Loucy (cell line): ENCODE measurements at regions not wholly inside any gene's neighbourhood (a gene's known extent, or its start where the extent isn't known, plus 50 kb on each side); places are given as distances from the start of the nearest gene placed in this dataset.
A peak's percentile ranks its signal among the peaks of the same experiment; 100 is the strongest.

Experiments used
- H2AFZ ChIP-seq: fragments of 200-600 bp; sonication (generic); 2 replicates; pipeline ENCODE4 v1.6.0; 2016; ENCODE audit warnings: antibody characterized with exemption, mild to moderate bottlenecking, low read length, moderate library complexity
- H3F3A ChIP-seq: fragments of 200-600 bp; 2 replicates; pipeline ENCODE4 v1.6.0; 2016; ENCODE audit warnings: antibody characterized with exemption, low read depth, mild to moderate bottlenecking
- H3K27me3 ChIP-seq: fragments of 200-600 bp; sonication (generic); 2 replicates; pipeline ENCODE4 v1.6.1; 2014; ENCODE audit warnings: low read length, mild to moderate bottlenecking; ENCODE audit not compliant: insufficient read depth, poor library complexity, severe bottlenecking
- H3K36me3 ChIP-seq: fragments of 200-600 bp; sonication (generic); 2 replicates; pipeline ENCODE4 v1.6.1; 2016; ENCODE audit warnings: low read length; ENCODE audit not compliant: insufficient read depth
- H3K4me1 ChIP-seq: fragments of 200-600 bp; sonication (generic); 2 replicates; pipeline ENCODE4 v1.5.1; 2014; ENCODE audit warnings: low read length, mild to moderate bottlenecking; ENCODE audit not compliant: insufficient read depth, poor library complexity, severe bottlenecking
- H3K4me2 ChIP-seq: fragments of 200-600 bp; sonication (generic); 2 replicates; pipeline ENCODE4 v1.6.0; 2014; ENCODE audit warnings: antibody characterized with exemption, low read length, low read depth, mild to moderate bottlenecking; ENCODE audit not compliant: poor library complexity, severe bottlenecking
- H3K4me3 ChIP-seq: fragments of 200-600 bp; sonication (generic); 2 replicates; pipeline ENCODE4 v1.5.1; 2014; ENCODE audit warnings: low read length, mild to moderate bottlenecking, mixed read lengths; ENCODE audit not compliant: poor library complexity, severe bottlenecking
- H3K79me2 ChIP-seq: fragments of 200-600 bp; sonication (generic); 2 replicates; pipeline ENCODE4 v1.6.1; 2014; ENCODE audit warnings: low read length; ENCODE audit not compliant: insufficient read depth
- H3K9ac ChIP-seq: fragments of 200-600 bp; sonication (generic); 2 replicates; pipeline ENCODE4 v1.6.0; 2014; ENCODE audit warnings: mild to moderate bottlenecking, low read depth, low read length, moderate library complexity; ENCODE audit not compliant: poor library complexity, severe bottlenecking
- H3K9me2 ChIP-seq: fragments of 200-600 bp; sonication (generic); replicated peaks from 2 replicates; pipeline ENCODE4 v1.6.1; 2016; ENCODE audit warnings: low read depth, low read length, mixed read lengths
- H3K9me3 ChIP-seq: fragments of 200-600 bp; sonication (generic); 2 replicates; pipeline ENCODE4 v1.6.1; 2014; ENCODE audit warnings: mild to moderate bottlenecking, antibody characterized with exemption, low read length, low read depth; ENCODE audit not compliant: insufficient read depth
- H4K20me1 ChIP-seq: fragments of 200-600 bp; sonication (generic); 2 replicates; pipeline ENCODE4 v1.6.0; 2014; ENCODE audit warnings: antibody characterized with exemption, low read length, mild to moderate bottlenecking; ENCODE audit not compliant: insufficient read depth, poor library complexity, severe bottlenecking
- EZH2phosphoT487 ChIP-seq: fragments of 200-600 bp; IDR thresholded peaks from 2 replicates; pipeline ENCODE4 v1.6.1; 2018; ENCODE audit warnings: antibody characterized with exemption, mild to moderate bottlenecking, moderate library complexity, borderline replicate concordance
- TF ChIP-seq, protein P1 (sequence below): fragments of 200-600 bp; sonication (generic); conservative IDR thresholded peaks from 2 replicates; pipeline ENCODE4 v1.5.1; 2014; ENCODE audit warnings: mild to moderate bottlenecking, antibody characterized with exemption, low read length

DNA sequence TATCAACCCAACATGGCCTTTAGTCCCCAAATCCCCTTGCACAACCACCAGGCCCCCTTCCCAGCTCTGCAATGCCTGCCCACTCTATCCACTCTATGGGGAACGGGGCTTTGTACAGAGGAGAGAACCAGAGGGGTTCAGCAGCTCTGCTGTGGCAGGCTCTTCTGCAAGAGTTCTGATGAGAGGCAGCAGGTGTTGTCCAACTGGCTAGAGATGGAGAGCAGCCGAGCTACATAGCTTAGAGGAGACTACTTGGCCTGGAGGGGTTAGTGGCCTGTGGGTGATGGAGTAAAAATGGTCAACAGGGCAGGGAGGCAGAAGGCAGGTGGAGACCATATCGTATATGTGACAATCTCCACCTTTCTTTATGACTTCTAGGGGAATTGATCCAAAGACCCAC is 103.0 kb downstream of the QPCT start:
- TF ChIP-seq, protein P1, sequence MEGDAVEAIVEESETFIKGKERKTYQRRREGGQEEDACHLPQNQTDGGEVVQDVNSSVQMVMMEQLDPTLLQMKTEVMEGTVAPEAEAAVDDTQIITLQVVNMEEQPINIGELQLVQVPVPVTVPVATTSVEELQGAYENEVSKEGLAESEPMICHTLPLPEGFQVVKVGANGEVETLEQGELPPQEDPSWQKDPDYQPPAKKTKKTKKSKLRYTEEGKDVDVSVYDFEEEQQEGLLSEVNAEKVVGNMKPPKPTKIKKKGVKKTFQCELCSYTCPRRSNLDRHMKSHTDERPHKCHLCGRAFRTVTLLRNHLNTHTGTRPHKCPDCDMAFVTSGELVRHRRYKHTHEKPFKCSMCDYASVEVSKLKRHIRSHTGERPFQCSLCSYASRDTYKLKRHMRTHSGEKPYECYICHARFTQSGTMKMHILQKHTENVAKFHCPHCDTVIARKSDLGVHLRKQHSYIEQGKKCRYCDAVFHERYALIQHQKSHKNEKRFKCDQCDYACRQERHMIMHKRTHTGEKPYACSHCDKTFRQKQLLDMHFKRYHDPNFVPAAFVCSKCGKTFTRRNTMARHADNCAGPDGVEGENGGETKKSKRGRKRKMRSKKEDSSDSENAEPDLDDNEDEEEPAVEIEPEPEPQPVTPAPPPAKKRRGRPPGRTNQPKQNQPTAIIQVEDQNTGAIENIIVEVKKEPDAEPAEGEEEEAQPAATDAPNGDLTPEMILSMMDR: no peak

DNA sequence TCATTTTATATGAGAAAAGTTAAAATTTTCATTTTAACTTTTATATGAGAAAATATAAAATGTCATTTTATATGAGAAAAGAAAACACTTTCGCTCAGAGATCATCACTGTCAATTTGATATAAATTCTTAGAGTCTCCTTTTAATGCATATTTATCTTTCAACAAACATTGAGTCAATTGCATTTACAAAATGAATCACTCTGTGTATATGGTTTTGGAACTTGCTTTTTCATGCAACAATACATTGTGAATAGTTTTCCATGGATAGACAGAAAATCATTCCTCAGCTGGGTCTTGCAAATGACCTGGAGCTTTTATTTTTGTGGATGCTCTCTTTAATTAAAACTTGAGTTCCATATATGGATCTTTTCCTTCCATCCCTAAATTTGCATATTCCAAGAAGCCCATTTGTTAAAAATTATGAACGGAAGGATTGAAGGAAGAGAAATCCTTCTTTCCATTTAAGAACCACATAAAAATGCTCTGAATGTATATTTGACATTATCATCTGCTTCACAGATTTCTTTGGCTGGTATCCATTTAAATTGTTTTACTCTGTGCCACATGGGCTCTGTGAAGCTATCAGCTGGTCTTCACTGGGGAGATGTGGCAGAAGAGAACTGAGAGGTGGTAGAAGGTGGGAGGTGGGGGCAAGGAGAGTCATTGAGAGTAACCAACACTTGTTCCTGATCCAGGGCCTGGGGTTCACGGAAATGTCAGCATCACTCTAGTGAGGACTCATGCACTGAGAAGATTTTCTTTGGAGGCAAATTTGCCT is 104.1 kb downstream of the QPCT start:
- no peaks in the 10 kb centered on the region for H3K36me3 ChIP-seq
- 0 out of 2 replicates have a peak overlapping the region, but pooled peaks have one; percentile 38 for H2AFZ ChIP-seq
- no peaks in the 10 kb centered on the region for H3K9me3 ChIP-seq
- no peak overlapping the region for H3K4me3 ChIP-seq
- no peaks in the 10 kb centered on the region for H4K20me1 ChIP-seq
- TF ChIP-seq, protein P1: no peak
- TF ChIP-seq EZH2phosphoT487: no peak
- peaks cover 30% of the 10 kb centered on the region for H3K4me1 ChIP-seq
- no peaks in the 10 kb centered on the region for H3K27me3 ChIP-seq
- H3K9me2 ChIP-seq: no peaks in the 10 kb centered on the region
- no peaks in the 10 kb centered on the region for H3F3A ChIP-seq
- no peaks in the 10 kb centered on the region for H3K79me2 ChIP-seq
- H3K4me2 ChIP-seq: no peak overlapping the region
- H3K9ac ChIP-seq: no peak overlapping the region

More for the DNA sequence above, 103.0 kb downstream of the QPCT start:
- H3K4me2 ChIP-seq: no peak overlapping the region
- H3K79me2 ChIP-seq: no peaks in the 10 kb centered on the region
- no peaks in the 10 kb centered on the region for H3K36me3 ChIP-seq
- no peak overlapping the region for H3K9ac ChIP-seq
- H3K4me1 ChIP-seq: peaks cover 26% of the 10 kb centered on the region
- H3K9me2 ChIP-seq: no peaks in the 10 kb centered on the region
- no peaks in the 10 kb centered on the region for H3K27me3 ChIP-seq
- no peaks in the 10 kb centered on the region for H3K9me3 ChIP-seq
- H3F3A ChIP-seq: no peaks in the 10 kb centered on the region
- no peaks in the 10 kb centered on the region for H4K20me1 ChIP-seq
- H2AFZ ChIP-seq: no peak overlapping the region
- H3K4me3 ChIP-seq: no peak overlapping the region

DNA sequence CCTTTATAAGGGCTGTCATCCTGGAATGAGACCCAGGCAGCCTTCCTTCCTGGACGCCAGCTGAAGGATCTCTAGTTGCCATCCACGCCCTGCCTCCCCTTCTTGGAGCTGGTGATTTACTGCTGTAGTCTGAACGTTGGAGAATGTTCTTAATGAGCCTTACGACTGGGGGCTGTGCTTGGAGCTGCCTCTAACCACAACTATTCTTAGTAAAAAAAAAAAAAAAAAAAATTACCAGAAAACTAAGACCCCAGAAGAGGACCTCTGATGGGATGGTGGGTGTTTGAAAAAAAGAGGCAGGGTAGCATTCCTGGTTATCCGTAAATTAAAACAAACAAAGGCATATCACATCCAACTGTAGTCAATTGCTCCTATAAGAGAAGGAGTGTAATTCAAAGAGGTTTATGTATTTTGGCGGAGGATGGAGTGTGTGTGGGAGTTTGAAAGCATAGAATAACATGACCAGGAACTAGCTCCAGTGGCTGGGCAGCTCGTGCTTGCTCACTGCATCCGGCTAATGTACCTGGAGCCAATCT is 105.4 kb downstream of the QPCT start:
- Histone ChIP-seq H3K9me2 (no peaks in the 10 kb centered on the region), H3K79me2 (no peaks in the 10 kb centered on the region), H3F3A (no peaks in the 10 kb centered on the region), H3K27me3 (no peaks in the 10 kb centered on the region), H3K4me2 (peak overlapping the region; percentile 36), H3K4me1 (peaks cover 33% of the 10 kb centered on the region), H2AFZ (peak overlapping the region; percentile 38), H3K9me3 (no peaks in the 10 kb centered on the region), H3K9ac (peak overlapping the region; percentile 41), H3K36me3 (no peaks in the 10 kb centered on the region), H3K4me3 (no peak overlapping the region), H4K20me1 (no peaks in the 10 kb centered on the region)
- no peak for TF ChIP-seq EZH2phosphoT487
- TF ChIP-seq, protein P1: no peak
